Mucosa of descending colon (tissue), 3 donors: ENCODE measurements at regions not wholly inside any gene's neighbourhood (a gene's known extent, or its start where the extent isn't known, plus 50 kb on each side); places are given as distances from the start of the nearest gene placed in this dataset.

Source experiments
- ATAC-seq: fragments of 200-7000 bp; cut with Tn5 transposase; one replicate; pipeline ENCODE4 v1.9.1; 2020; ENCODE audit warnings: mild to moderate bottlenecking, moderate library complexity
- DNase-seq, 3 donors: peaks; one replicate each; pipeline ENCODE4 v3.0.0-alpha.2; 2020
- H3K36me3 ChIP-seq: fragments of 200-600 bp; one replicate; pipeline ENCODE4 v1.8.0; 2021; ENCODE audit warnings: low read depth, mild to moderate bottlenecking
- H3K4me1 ChIP-seq: fragments of 200-600 bp; one replicate; pipeline ENCODE4 v1.8.0; 2021; ENCODE audit warnings: low read depth, mild to moderate bottlenecking
- H3K4me3 ChIP-seq: fragments of 200-600 bp; one replicate; pipeline ENCODE4 v1.8.0; 2021; ENCODE audit warnings: mild to moderate bottlenecking
- H3K9me3 ChIP-seq: fragments of 200-600 bp; one replicate; pipeline ENCODE4 v1.8.0; 2021; ENCODE audit warnings: mild to moderate bottlenecking
- CTCF ChIP-seq: fragments of 200-600 bp; IDR thresholded peaks from one replicate; pipeline ENCODE4 v1.8.0; 2022; ENCODE audit warnings: antibody characterized with exemption, mild to moderate bottlenecking
- intact Hi-C, 2 donors: fragments of 100-400 bp; cut with DNase I in 1 of 2; cut with micrococcal nuclease in 1 of 2; formaldehyde crosslinking; loops; one replicate each; pipeline versions ENCODE4 v1.11.0 to v1.11.1; 2022; cut with DNase I, micrococcal nuclease
- donor health status: DM: no; HTN: no; CAD: no; lungs with moderate emphysema.
- donor health status: DM: no; HTN: no; CAD: no.
- donor health status: DM: no; HTN: yes; CAD: no.

DNA sequence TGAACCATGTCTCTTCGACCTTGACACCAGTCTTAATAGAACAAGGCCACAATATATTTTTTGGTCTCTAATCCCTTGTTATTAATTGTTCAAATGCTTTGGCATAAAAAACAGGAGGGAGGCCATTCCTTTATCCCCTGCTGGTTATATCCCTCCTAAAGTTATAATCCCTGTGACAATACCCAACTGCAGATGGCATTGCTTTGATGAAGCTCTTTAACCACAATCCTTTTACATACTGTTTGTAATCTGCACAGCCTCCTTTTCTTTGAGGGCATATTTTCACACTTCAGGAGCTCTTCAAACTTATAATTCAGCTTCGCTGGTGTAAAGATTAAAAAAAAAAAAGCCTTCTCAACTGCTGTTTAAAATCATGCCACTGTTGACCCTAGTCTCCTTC is 919.0 kb downstream of the EPHA3 start:
- ATAC-seq: no peak
- intact Hi-C loops: no loop called here

GRCh38 chr3:90031121-90031520 is 923.7 kb downstream of the EPHA3 start:
- no peak for ATAC-seq
- intact Hi-C loops: no loop called here

More for the DNA sequence above, 919.0 kb downstream of the EPHA3 start:
- TF ChIP-seq CTCF: no peak
- H3K4me3 ChIP-seq: no peak overlapping the region
- no peak for DNase-seq
- no peaks in the 10 kb centered on the region for H3K4me1 ChIP-seq
- no peaks in the 10 kb centered on the region for H3K36me3 ChIP-seq
- H3K9me3 ChIP-seq: no peaks in the 10 kb centered on the region

GRCh38 chr3:90032980-90033641 is 925.7 kb downstream of the EPHA3 start:
- no peaks in the 10 kb centered on the region for H3K36me3 ChIP-seq
- TF ChIP-seq CTCF: no peak
- no peak overlapping the region for H3K4me3 ChIP-seq
- H3K4me1 ChIP-seq: no peaks in the 10 kb centered on the region
- ATAC-seq: no peak
- DNase-seq: no peak
- no peaks in the 10 kb centered on the region for H3K9me3 ChIP-seq
- intact Hi-C loops: no loop called here

More at GRCh38 chr3:90031121-90031520, 923.7 kb downstream of the EPHA3 start:
- no peaks in the 10 kb centered on the region for H3K9me3 ChIP-seq
- DNase-seq: no peak
- H3K4me1 ChIP-seq: no peaks in the 10 kb centered on the region
- no peak overlapping the region for H3K4me3 ChIP-seq
- no peak for TF ChIP-seq CTCF
- no peaks in the 10 kb centered on the region for H3K36me3 ChIP-seq

DNA sequence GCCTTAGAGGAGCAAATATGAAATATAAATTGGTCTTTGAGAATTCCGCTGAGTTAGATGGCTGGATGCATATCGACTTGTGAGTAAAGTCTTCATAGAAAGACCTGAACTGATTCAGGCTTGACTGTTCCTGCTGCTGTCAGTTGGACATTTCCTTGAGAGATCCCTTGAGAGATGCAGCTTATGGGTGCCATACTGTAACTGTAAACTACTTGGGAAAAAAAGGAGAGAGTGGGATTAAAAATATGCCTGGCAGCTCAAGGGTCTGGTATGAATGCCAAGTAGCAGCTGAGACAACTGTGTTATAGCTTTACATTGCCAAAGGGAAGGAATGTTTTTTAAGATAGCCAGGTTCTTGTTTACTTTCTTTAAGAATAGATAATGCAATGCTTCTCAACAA is 926.6 kb downstream of the EPHA3 start:
- Histone ChIP-seq H3K4me1 (no peaks in the 10 kb centered on the region), H3K4me3 (no peak overlapping the region), H3K36me3 (no peaks in the 10 kb centered on the region), H3K9me3 (no peaks in the 10 kb centered on the region)
- ATAC-seq: no peak
- DNase-seq: no peak
- intact Hi-C loops: no loop called here
- TF ChIP-seq CTCF: no peak

DNA sequence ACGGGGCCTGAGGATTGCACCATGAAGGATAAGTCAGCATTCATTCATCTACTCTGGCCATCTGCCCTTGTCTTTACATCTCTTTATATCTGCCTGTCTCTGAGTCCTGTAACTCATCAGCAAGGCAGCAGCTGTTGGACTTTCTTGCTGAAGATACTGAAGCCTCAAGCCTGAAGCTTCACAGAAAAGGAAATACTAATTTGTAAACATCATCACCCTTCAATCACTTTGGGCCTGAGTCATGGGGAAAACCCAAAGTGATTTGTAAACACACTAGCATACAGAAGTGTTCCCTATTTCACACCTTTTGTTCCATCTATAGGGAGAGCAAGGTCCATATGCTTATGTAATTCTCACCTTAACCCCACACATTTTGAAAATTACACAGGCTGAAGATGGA is 928.2 kb downstream of the EPHA3 start:
- DNase-seq (no peak), ATAC-seq (no peak)
- Histone ChIP-seq H3K9me3 (no peaks in the 10 kb centered on the region), H3K36me3 (no peaks in the 10 kb centered on the region), H3K4me3 (no peak overlapping the region), H3K4me1 (no peaks in the 10 kb centered on the region)
- intact Hi-C loops: no loop called here
- TF ChIP-seq CTCF: no peak
